Peyer's patch (tissue), 4 donors: ENCODE measurements at regions not wholly inside any gene's neighbourhood (a gene's known extent, or its start where the extent isn't known, plus 50 kb on each side); places are given as distances from the start of the nearest gene placed in this dataset.

Source experiments
- DNase-seq, 3 donors: peaks; one replicate each; pipeline ENCODE4 v3.0.0-alpha.2; 2017 to 2019
- H3K27ac ChIP-seq, 4 donors: fragments of 200-600 bp; sonication (generic); one replicate each; pipeline ENCODE4 v1.5.1; 2016 to 2019
- H3K27me3 ChIP-seq, 2 donors: fragments of 200-600 bp; sonication (generic); one replicate each; pipeline ENCODE4 v1.5.1; 2019
- H3K36me3 ChIP-seq, 3 donors: fragments of 200-600 bp; sonication (generic); one replicate each; pipeline ENCODE4 v1.5.1; 2016 to 2019
- H3K4me1 ChIP-seq, 4 donors: fragments of 200-600 bp; sonication (generic); one replicate each; pipeline ENCODE4 v1.5.1; 2016 to 2019
- H3K4me3 ChIP-seq, 4 donors: fragments of 200-600 bp; sonication (generic); 1 replicate in 3 of 4; 2 replicates in 1 of 4; pipeline ENCODE4 v1.5.1; 2016 to 2019; ENCODE audit warnings: mild to moderate bottlenecking in 1 of 4
- H3K9me3 ChIP-seq, 4 donors: fragments of 200-600 bp; sonication (generic); one replicate each; pipeline ENCODE4 v1.5.1; 2016 to 2019; ENCODE audit warnings: mild to moderate bottlenecking in 1 of 4
- CTCF ChIP-seq, 6 experiments: fragments of 450-650 bp in 4 of 6; fragments of 200-600 bp in 2 of 6; sonication (generic) in 1 of 6; IDR thresholded peaks; one replicate each; pipeline ENCODE4 v1.5.1; 2017 to 2019; ENCODE audit warnings: antibody characterized with exemption in 6 of 6, mild to moderate bottlenecking in 3 of 6, moderate library complexity in 1 of 6
- POLR2A ChIP-seq, 2 donors: fragments of 450-650 bp; IDR thresholded peaks; one replicate each; pipeline ENCODE4 v1.5.1; 2017; ENCODE audit warnings: antibody characterized with exemption in 2 of 2, mild to moderate bottlenecking in 2 of 2, moderate library complexity in 2 of 2
- small RNA-seq, 2 donors: library from RNA; depleted of rRNA; stranded (forward); fragments of <200 nt; gene quantifications; one replicate each; pipeline ENCODE3, GENCODE V24; 2016

GRCh38 chr7:53521638-53522184 lies 486.3 kb downstream of the POM121L12 start:
- H3K27me3 ChIP-seq, result no peaks in the 10 kb centered on the region
- peaks cover 0 to 3% (median 0%) of the 10 kb centered on the region in 4 donors for H3K9me3 ChIP-seq
- TF ChIP-seq CTCF (IDR thresholded peaks at IDR 0.05), result no peak
- no peak for TF ChIP-seq POLR2A (IDR thresholded peaks at IDR 0.05)
- no peak overlapping the region for H3K27ac ChIP-seq
- H3K4me3 ChIP-seq, result no peak overlapping the region
- H3K36me3 ChIP-seq, result no peaks in the 10 kb centered on the region
- H3K4me1 ChIP-seq, result no peaks in the 10 kb centered on the region
- DNase-seq, result no peak

GRCh38 chr7:53539558-53539957 lies 504.1 kb downstream of the POM121L12 start:
- no peaks in the 10 kb centered on the region for H3K36me3 ChIP-seq
- no peaks in the 10 kb centered on the region for H3K27me3 ChIP-seq
- no peaks in the 10 kb centered on the region for H3K9me3 ChIP-seq
- H3K4me3 ChIP-seq, result no peak overlapping the region
- no peaks in the 10 kb centered on the region for H3K4me1 ChIP-seq
- DNase-seq, result no peak
- H3K27ac ChIP-seq, result no peak overlapping the region
- TF ChIP-seq POLR2A (IDR thresholded peaks at IDR 0.05) (no peak), CTCF (IDR thresholded peaks at IDR 0.05) (no peak)

GRCh38 chr7:53541475-53541874 lies 506.0 kb downstream of the POM121L12 start:
- TF ChIP-seq CTCF (IDR thresholded peaks at IDR 0.05) (no peak), POLR2A (IDR thresholded peaks at IDR 0.05) (no peak)
- Histone ChIP-seq H3K36me3 (no peaks in the 10 kb centered on the region), H3K4me3 (no peak overlapping the region), H3K9me3 (no peaks in the 10 kb centered on the region), H3K4me1 (no peaks in the 10 kb centered on the region), H3K27ac (no peak overlapping the region), H3K27me3 (no peaks in the 10 kb centered on the region)
- no peak for DNase-seq

- no peaks in the 10 kb centered on the region for H3K36me3 ChIP-seq
- no peak for TF ChIP-seq POLR2A (IDR thresholded peaks at IDR 0.05)
- no peak for TF ChIP-seq CTCF (IDR thresholded peaks at IDR 0.05)
- H3K27ac ChIP-seq, result no peak overlapping the region
- no peak for DNase-seq
- no peaks in the 10 kb centered on the region for H3K9me3 ChIP-seq
- no peak overlapping the region for H3K4me3 ChIP-seq
- H3K4me1 ChIP-seq, result no peaks in the 10 kb centered on the region
- H3K27me3 ChIP-seq, result no peaks in the 10 kb centered on the region
These were observed 506.7 kb downstream of the POM121L12 start for GRCh38 chr7:53542157-53542556.

Small RNA genes in the stretch of these regions (small RNA-seq; reads per million reads assigned to genes)
- 0 reads per million in 2 donors for gene RN7SKP218
- 0 reads per million in 2 donors for gene RNU1-14P
